ENCODE measurements at regions not wholly inside any gene's neighbourhood (a gene's known extent, or its start where the extent isn't known, plus 50 kb on each side); places are given as distances from the start of the nearest gene placed in this dataset.

- Histone ChIP-seq H3K27ac (no peak overlapping the region), H3K4me1 (no peaks in the 10 kb centered on the region), H3K36me3 (no peaks in the 10 kb centered on the region), H3K9me3 (peaks cover 0 to 7% of the 10 kb centered on the region in 2 donors), H3K27me3 (no peaks in the 10 kb centered on the region), H3K4me3 (no peak overlapping the region)
- TF ChIP-seq POLR2A (IDR thresholded peaks at IDR 0.05) (no peak), CTCF (IDR thresholded peaks at IDR 0.05) (no peak), POLR2AphosphoS5 (IDR thresholded peaks at IDR 0.05) (no peak)
- DNase-seq (ENCODE audit: low spot score in 2 of 2) = no peak
- intact Hi-C loops (cut with DNase I; ENCODE audit: low total_unique reads) = no loop called here
Measured at GRCh38 chr12:89906178-89906577, 197.5 kb upstream of the ATP2B1 start.

GRCh38 chr12:89901906-89902642 lies 193.4 kb upstream of the ATP2B1 start:
- no peak overlapping the region for H3K4me3 ChIP-seq
- intact Hi-C loops (cut with DNase I; ENCODE audit: low total_unique reads) = no loop called here
- no peak for DNase-seq (ENCODE audit: low spot score in 2 of 2)
- H3K36me3 ChIP-seq = no peaks in the 10 kb centered on the region
- H3K4me1 ChIP-seq = no peaks in the 10 kb centered on the region
- no peaks in the 10 kb centered on the region for H3K9me3 ChIP-seq
- H3K27ac ChIP-seq = no peak overlapping the region
- no peaks in the 10 kb centered on the region for H3K27me3 ChIP-seq
- TF ChIP-seq CTCF (IDR thresholded peaks at IDR 0.05) = no peak
- TF ChIP-seq POLR2A (IDR thresholded peaks at IDR 0.05) = no peak
- no peak for TF ChIP-seq POLR2AphosphoS5 (IDR thresholded peaks at IDR 0.05)

- Histone ChIP-seq H3K27ac (no peak overlapping the region), H3K27me3 (no peaks in the 10 kb centered on the region), H3K9me3 (no peaks in the 10 kb centered on the region), H3K4me3 (no peak overlapping the region), H3K36me3 (no peaks in the 10 kb centered on the region), H3K4me1 (no peaks in the 10 kb centered on the region)
- no peak for TF ChIP-seq POLR2A (IDR thresholded peaks at IDR 0.05)
- no peak for DNase-seq (ENCODE audit: low spot score in 2 of 2)
- intact Hi-C loops (cut with DNase I; ENCODE audit: low total_unique reads) = no loop called here
Measured at GRCh38 chr12:89901319-89901718, 192.7 kb upstream of the ATP2B1 start.

GRCh38 chr12:89899651-89900050 lies 191.0 kb upstream of the ATP2B1 start:
- intact Hi-C loops (cut with DNase I; ENCODE audit: low total_unique reads) = no loop called here
- no peak overlapping the region for H3K4me3 ChIP-seq
- H3K36me3 ChIP-seq = no peaks in the 10 kb centered on the region
- no peaks in the 10 kb centered on the region for H3K27me3 ChIP-seq
- H3K27ac ChIP-seq = no peak overlapping the region
- H3K9me3 ChIP-seq = no peaks in the 10 kb centered on the region
- no peak for TF ChIP-seq POLR2AphosphoS5 (IDR thresholded peaks at IDR 0.05)
- no peak for TF ChIP-seq POLR2A (IDR thresholded peaks at IDR 0.05)
- no peak for TF ChIP-seq CTCF (IDR thresholded peaks at IDR 0.05)
- no peaks in the 10 kb centered on the region for H3K4me1 ChIP-seq
- no peak for DNase-seq (ENCODE audit: low spot score in 2 of 2)

- Histone ChIP-seq H3K9me3 (no peaks in the 10 kb centered on the region), H3K27ac (no peak overlapping the region), H3K4me3 (no peak overlapping the region), H3K4me1 (no peaks in the 10 kb centered on the region), H3K36me3 (no peaks in the 10 kb centered on the region), H3K27me3 (no peaks in the 10 kb centered on the region)
- intact Hi-C loops (cut with DNase I; ENCODE audit: low total_unique reads) = no loop called here
- no peak for DNase-seq (ENCODE audit: low spot score in 2 of 2)
- TF ChIP-seq POLR2AphosphoS5 (IDR thresholded peaks at IDR 0.05) = no peak
- no peak for TF ChIP-seq CTCF (IDR thresholded peaks at IDR 0.05)
- no peak for TF ChIP-seq POLR2A (IDR thresholded peaks at IDR 0.05)
Measured at GRCh38 chr12:89895591-89895990, 187.0 kb upstream of the ATP2B1 start.
